ENCODE measurements at regions not wholly inside any gene's neighbourhood (a gene's known extent, or its start where the extent isn't known, plus 50 kb on each side); places are given as distances from the start of the nearest gene placed in this dataset.

DNA sequence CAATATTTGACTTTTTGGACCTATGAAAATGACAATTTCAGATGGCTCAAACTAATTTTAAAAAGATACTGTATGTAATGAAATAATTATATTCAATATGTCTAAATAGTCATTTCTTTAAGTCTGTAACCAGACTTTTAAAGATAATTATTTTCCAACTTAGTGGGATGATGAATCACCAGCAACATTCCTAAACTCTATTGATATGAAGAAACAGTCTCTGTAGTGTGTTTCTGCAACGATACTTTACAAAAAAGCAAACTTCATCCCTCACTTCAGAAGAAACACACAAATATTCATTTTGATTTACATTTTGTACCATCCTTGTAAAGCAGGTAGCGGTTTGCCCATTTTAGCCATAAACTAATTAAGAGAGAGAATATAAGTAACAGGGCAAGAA is 417.4 kb downstream of the EFNB2 start:
- DNase-seq = no peak

GRCh38 chr13:106117640-106118039 is 417.8 kb downstream of the EFNB2 start:
- no peak for DNase-seq

DNA sequence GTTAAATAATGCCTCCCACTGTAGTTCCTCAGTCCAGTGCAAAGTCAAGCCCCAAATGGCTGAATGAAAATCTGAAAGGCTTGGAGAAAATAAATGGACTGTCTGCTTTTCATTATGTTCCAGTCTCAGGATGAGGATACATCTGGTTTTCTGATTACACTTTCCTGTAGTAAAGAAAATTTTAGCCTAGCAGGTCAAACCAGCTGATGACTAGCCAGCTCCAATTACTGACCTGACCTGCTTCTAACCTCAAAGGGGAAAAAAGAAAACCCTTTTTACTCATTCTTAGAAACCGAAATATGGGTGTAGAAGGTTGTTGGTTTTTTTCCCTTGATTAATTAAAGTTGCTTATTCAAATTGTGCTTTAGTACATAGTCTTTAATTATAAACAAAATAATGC is 418.4 kb downstream of the EFNB2 start:
- DNase-seq = no peak

GRCh38 chr13:106115081-106115480 is 420.4 kb downstream of the EFNB2 start:
- no peak for DNase-seq

DNA sequence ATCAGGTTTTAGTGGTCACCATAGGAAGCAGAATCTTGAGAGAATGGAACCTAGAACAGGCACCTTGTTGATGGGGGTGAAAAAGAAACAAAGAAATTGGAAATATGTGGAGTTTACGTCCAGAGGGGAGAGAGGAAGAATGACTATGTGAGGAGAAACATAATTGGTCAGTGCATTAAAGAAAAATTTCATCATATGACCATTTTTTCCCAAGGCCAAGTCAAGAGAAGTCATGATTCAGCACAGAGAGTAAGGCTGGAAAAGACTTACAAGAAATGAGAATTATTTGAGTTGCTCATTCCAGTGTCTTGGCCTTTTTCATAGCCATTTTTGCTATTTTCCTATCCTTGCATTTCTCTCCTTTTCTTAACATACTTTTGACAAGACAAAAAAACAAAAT is 421.7 kb downstream of the EFNB2 start:
- DNase-seq = no peak

GRCh38 chr13:106112191-106112590 is 423.3 kb downstream of the EFNB2 start:
- DNase-seq = no peak

DNA sequence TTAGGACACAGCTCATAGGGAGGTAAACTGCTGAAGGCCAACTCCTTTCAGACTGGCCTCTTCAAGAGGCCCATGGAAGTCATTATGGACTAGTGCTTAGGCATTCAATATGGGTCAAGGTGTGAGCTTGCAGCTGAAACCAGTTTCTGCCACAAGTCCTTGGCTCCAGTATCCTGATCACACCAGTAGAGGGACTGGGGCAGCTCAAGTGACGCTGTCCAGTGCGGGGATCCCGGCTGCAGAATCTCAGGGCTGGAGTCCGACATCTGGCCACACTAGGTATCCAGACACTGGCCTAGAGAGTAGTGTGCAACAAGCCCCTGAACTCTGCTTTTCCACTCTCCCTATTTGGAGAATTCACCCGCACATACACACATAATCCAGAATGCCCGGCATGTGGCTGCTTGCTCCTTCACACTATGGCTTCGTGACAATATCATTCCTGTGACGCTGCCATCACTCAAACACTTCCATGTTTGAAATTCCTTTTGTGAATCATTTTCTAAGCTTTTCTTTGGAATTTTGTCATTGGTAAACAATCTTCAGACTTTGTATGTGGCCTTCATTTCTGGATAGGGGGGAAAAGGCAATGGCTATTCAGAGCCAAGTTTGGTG is 425.1 kb downstream of the EFNB2 start:
- no peak for DNase-seq

GRCh38 chr13:106109391-106109791 is 426.1 kb downstream of the EFNB2 start:
- no peak for DNase-seq

DNA sequence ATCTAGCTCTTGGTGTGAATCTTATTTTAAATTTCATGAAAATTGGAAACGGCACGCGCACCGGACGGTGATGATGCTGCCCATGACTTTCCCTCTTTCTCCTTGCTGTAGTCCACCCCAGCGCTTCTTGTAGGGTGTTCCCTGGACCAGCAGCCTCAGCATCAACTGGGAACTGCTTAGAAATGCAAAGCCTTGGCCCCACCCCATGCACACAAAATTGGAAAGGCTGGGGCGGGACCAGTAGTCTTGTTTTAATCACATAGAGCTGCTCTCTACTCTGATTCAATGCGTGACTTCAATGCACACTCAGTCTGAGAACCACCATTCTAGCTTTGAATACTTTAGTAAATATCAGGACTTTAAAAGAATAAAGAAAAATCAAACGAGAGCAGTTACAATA is 427.1 kb downstream of the EFNB2 start:
- DNase-seq = no peak

- DNase-seq = no peak
Observed at GRCh38 chr13:106107061-106107460, 428.4 kb downstream of the EFNB2 start.

GRCh38 chr13:106105153-106105552 is 430.3 kb downstream of the EFNB2 start:
- no peak for DNase-seq

DNA sequence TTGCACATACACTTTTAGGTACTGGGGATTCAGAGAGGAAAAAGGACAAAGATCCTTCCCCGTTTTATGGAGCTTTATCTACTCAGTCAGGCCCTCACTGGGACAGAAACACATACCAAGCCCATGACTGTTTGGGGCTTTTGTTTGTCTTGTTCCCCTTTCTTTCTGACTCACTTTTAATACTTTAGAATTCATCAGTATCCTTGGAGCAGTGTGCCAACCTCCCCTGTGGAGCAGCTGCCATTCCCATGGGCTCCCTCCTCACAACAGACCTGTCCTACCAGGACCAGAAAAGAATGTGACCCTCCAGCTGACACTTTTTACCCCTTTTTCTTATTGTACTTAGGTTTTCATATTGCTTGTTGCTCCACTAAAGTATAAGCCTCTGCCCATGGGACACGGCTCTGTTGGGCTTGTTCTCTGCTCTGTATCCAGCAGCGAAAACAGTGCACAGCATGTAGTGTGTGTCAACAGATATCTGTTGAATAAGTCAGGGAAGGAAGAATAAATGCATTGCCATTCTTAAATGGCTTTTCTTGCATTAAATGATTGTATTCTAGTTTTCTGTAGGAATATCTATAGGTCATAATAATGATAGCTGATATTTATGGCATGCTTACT is 431.1 kb downstream of the EFNB2 start:
- DNase-seq = no peak

DNA sequence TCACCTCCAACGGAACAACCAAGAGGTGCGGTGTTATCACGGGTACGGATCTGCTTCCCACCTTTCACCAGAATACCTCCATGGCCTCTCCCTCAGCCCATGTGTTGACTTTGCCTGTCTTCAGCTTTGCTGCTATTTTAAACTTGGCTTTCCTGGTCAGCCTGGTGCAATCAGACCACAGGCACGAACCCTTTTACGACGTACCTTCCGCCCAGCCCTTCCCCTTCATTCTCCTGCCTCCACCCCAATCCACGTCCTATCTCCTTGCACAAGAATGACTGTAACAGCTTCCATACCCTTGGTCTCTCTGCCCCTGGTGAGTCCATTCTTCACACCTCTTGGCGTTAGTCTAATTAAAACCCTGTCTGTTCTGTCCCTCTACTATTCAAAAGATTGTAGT is 431.7 kb downstream of the EFNB2 start:
- no peak for DNase-seq

DNA sequence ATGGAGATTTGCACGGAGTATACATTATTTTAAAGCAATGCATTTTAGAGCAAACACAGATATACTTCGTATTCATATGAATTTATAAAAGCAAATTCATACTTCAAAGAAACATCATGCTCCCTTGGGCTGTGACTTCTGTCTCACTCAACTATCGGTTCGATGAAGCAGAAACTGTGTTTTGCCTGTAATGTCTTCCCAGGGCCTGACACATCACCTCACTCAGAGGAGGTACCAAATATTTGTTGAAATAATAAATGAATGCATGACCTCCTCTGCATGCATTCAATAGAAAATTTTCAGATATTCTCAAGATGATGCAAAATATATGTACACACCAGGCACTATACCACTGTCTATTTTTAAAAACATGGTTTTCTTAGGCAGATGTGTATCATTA is 432.7 kb downstream of the EFNB2 start:
- no peak for DNase-seq

GRCh38 chr13:106101201-106101600 is 434.3 kb downstream of the EFNB2 start:
- DNase-seq = no peak

DNA sequence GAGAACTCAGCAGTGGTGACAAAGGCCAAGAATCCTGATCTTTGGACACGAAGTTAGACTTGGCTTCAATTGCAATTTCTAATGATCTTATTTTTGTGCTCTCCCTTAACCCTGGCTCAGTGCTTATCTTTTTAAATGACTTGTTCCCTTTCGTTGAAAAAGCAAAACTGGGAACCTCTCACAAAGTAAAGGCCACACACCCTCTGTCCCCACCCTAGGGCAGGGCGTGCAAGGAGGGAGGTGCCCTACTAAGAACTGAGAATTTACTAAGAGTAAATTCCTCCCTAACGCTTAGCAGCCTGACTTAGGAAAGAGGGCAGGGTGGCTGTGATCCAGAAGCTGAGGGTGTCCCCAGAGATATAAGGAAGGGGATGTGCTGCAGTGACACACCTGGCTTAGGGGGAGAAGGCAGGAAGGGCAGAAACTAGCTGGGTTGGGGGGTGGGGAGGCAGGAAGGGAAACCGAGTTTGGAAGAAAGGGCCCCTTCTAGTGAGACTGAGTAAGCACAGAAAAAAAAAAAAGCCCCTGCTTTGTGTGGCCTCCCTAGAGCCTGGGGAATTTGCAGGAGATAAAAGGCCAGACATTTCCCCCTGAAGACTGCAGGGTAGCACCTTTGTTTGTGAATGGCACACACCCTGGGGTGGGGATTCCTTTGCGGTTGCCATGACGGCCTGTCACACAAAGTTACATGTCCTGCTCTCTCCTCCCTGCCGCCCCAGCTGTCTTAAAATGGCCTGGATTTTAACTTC is 435.1 kb downstream of the EFNB2 start:
- DNase-seq = no peak

DNA sequence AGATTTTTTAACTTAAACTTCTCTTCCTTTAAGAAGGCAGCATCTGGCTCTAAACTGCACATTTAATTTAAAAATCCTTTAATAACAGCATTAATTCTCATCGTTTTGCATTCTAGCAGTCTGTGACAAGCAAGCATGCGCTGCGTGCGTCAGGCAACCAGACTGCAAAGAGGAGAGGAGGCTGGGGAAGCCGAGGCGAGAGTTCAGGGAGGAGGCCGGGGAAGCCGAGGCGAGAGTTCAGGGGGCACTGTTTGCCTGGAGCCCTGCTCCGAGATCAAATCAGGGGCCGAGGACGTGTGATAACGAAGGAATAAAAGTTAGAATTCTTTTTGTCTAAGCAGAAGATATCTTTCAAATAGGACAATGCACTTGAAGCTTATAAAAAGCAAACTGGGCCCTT is 435.7 kb downstream of the EFNB2 start:
- DNase-seq = no peak

GRCh38 chr13:106098778-106099177 is 436.7 kb downstream of the EFNB2 start:
- no peak for DNase-seq

GRCh38 chr13:106096661-106097092 is 438.8 kb downstream of the EFNB2 start:
- DNase-seq = no peak

- DNase-seq = no peak
Observed at GRCh38 chr13:106095919-106096318, 439.5 kb downstream of the EFNB2 start.

GRCh38 chr13:106095406-106095805 is 440.1 kb downstream of the EFNB2 start:
- DNase-seq = no peak

DNA sequence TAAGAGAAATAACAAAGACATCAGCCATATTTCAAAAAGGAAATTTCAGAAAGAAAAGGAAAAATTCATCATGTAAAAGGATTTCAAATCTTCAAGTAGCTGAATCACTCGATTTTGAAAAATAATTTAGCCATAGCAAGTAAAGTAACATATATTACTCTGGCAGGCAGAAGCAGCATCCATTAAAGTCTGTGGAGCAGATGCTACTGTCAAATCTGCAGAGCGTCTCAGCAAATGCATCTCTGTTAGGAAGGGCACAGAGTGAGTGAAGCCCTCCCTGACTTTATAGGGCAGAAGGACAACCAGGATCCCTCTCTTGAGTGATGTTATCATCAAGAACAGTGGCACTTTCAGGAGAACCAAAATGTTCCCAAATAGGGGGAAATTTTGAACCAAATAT is 445.5 kb downstream of the EFNB2 start:
- no peak for DNase-seq

GRCh38 chr13:106089261-106089980 is 446.0 kb downstream of the EFNB2 start:
- no peak for DNase-seq

DNA sequence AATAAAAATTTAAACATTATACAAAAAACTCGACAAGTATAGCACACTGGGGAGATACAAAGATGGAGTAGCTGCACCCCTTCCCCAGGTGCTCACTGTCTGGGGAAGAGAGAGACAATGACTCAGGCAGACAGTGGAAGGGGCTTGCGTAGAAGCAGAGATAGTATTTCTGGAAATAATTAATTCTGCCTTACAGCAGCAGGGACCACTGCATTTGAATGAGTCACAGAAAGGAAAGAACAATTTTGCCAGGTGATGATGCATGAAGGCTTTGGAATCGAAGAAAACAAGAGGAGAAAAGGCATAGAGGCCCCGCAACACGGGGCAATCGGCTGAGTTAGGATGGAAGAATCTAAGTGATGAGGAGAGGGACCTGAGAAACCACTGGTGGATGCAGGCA is 447.4 kb downstream of the EFNB2 start:
- DNase-seq = no peak
